ENCODE measurements at regions not wholly inside any gene's neighbourhood (a gene's known extent, or its start where the extent isn't known, plus 50 kb on each side); places are given as distances from the start of the nearest gene placed in this dataset.

DNA sequence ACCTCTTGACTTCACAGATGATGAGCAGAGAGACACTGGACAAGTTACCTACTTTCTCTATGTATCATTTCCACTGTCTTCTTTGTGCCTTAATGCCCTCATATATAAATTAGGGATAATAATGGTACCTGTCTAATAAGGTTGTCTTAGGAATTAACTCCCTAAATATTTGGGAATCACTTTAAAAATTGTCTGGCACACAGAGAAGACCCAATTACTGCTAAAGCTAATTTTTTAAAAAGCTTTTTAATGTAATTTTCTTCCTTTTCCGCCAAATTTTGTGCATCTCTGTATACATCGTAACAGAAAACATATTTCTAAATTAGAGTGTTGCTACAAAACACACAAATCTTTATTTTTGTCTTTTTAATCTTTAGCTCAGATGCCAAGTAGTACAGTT is 816.8 kb upstream of the ADGRB3 start:
- ChIA-PET CTCF (no interaction called here), POLR2A (no interaction called here), SMC1A (ENCODE audit: uncharacterized antibody, unreplicated experiment) (no interaction called here), RAD21 (ENCODE audit: unreplicated experiment) (no interaction called here)
- Histone ChIP-seq H2AFZ (ENCODE audit: control insufficient read depth, low read depth, low read length) (no peak overlapping the region), H3K27me3 (replicated peaks in 1 of 2; ENCODE audit: control insufficient read depth in 2 of 2, insufficient read depth in 2 of 2, low read length in 1 of 2) (no peaks in the 10 kb centered on the region), H3K27ac (ENCODE audit: control insufficient read depth, insufficient read depth) (no peak overlapping the region), H3K9ac (ENCODE audit: control insufficient read depth, insufficient read depth, low read length) (no peak overlapping the region), H3K9me3 (replicated peaks; ENCODE audit: control insufficient read depth, insufficient read depth, low read length) (no peaks in the 10 kb centered on the region; the same call in 2 of the 3 replicates), H3K79me2 (ENCODE audit: control insufficient read depth, insufficient read depth, low read length) (no peaks in the 10 kb centered on the region), H4K20me1 (ENCODE audit: control insufficient read depth, insufficient read depth) (no peaks in the 10 kb centered on the region), H3K4me2 (ENCODE audit: control insufficient read depth, insufficient read depth) (no peak overlapping the region), H3K4me3 (no peak overlapping the region), H3K4me1 (ENCODE audit: control insufficient read depth, insufficient read depth, low read length) (no peaks in the 10 kb centered on the region), H3K36me3 (ENCODE audit: control insufficient read depth in 2 of 2, insufficient read depth in 2 of 2, low read length in 1 of 2) (no peaks in the 10 kb centered on the region)
- 0% methylated on average over 2 of the region's 2 CpGs for WGBS (ENCODE audit: insufficient coverage, insufficient replicate concordance, low lambda C conversion rate, missing lambda C conversion rate)
- intact Hi-C loops (cut with micrococcal nuclease; ENCODE audit: unreplicated experiment), result no loop called here
- in situ Hi-C loops (cut with MboI), result no loop called here
- ATAC-seq, result no peak
- no peak for DNase-seq (ENCODE audit: low read depth, low spot score)
- no peak for FAIRE-seq
- TF ChIP-seq NFXL1 (IDR thresholded peaks at IDR 0.05; ENCODE audit: borderline replicate concordance), result no peak
- TF ChIP-seq PAX8 (IDR thresholded peaks at IDR 0.05), result no peak
- no peak for TF ChIP-seq MTA2 (IDR thresholded peaks at IDR 0.05; ENCODE audit: low read depth)
- no peak for TF ChIP-seq PML (IDR thresholded peaks at IDR 0.05; ENCODE audit: low read length)
- TF ChIP-seq NR2F1 (conservative IDR thresholded peaks at IDR 0.05), result no peak
- no peak for TF ChIP-seq NFYB (IDR thresholded peaks at IDR 0.05; ENCODE audit: insufficient read depth, low read depth, low read length)
- no peak for TF ChIP-seq TBL1XR1 (IDR thresholded peaks at IDR 0.05; ENCODE audit: low read depth, low read length)
- no peak for TF ChIP-seq MYC (IDR thresholded peaks at IDR 0.05; ENCODE audit: insufficient read depth, insufficient read length, insufficient replicate concordance, low read length, severe bottlenecking)
- TF ChIP-seq ASH2L (IDR thresholded peaks at IDR 0.05; ENCODE audit: borderline replicate concordance, low read depth), result no peak
- no peak for TF ChIP-seq HDAC2 (IDR thresholded peaks at IDR 0.05)
- TF ChIP-seq, protein P1, sequence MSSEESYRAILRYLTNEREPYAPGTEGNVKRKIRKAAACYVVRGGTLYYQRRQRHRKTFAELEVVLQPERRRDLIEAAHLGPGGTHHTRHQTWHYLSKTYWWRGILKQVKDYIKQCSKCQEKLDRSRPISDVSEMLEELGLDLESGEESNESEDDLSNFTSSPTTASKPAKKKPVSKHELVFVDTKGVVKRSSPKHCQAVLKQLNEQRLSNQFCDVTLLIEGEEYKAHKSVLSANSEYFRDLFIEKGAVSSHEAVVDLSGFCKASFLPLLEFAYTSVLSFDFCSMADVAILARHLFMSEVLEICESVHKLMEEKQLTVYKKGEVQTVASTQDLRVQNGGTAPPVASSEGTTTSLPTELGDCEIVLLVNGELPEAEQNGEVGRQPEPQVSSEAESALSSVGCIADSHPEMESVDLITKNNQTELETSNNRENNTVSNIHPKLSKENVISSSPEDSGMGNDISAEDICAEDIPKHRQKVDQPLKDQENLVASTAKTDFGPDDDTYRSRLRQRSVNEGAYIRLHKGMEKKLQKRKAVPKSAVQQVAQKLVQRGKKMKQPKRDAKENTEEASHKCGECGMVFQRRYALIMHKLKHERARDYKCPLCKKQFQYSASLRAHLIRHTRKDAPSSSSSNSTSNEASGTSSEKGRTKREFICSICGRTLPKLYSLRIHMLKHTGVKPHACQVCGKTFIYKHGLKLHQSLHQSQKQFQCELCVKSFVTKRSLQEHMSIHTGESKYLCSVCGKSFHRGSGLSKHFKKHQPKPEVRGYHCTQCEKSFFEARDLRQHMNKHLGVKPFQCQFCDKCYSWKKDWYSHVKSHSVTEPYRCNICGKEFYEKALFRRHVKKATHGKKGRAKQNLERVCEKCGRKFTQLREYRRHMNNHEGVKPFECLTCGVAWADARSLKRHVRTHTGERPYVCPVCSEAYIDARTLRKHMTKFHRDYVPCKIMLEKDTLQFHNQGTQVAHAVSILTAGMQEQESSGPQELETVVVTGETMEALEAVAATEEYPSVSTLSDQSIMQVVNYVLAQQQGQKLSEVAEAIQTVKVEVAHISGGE (CRISPR knock-in tag; IDR thresholded peaks at IDR 0.05), result no peak
- no peak for TF ChIP-seq STAT3 (IDR thresholded peaks at IDR 0.05; ENCODE audit: low read depth, low read length)
- no peak for TF ChIP-seq SUZ12 (IDR thresholded peaks at IDR 0.05; ENCODE audit: unreplicated experiment)
- no peak for TF ChIP-seq CREM (IDR thresholded peaks at IDR 0.05; ENCODE audit: low read depth)
- BruUV-seq (replicated peaks), result no TSS peak
